ENCODE measurements at regions not wholly inside any gene's neighbourhood (a gene's known extent, or its start where the extent isn't known, plus 50 kb on each side); places are given as distances from the start of the nearest gene placed in this dataset.

- peak; percentile 99 for TF ChIP-seq KLF10 (tag by site-specific recombination; IDR thresholded peaks at IDR 0.05)
- peak; percentile 85 for TF ChIP-seq ZNF501 (tag by site-specific recombination; IDR thresholded peaks at IDR 0.05)
- TF ChIP-seq ZBTB8A (tag by site-specific recombination; IDR thresholded peaks at IDR 0.05), result peak; percentile 89
- TF ChIP-seq ZNF114 (tag by site-specific recombination; IDR thresholded peaks at IDR 0.05), result no peak
- no peak; the same call in 1 of the 2 replicates for TF ChIP-seq TSHZ1 (tag by site-specific recombination; IDR thresholded peaks at IDR 0.05; ENCODE audit: borderline replicate concordance)
- peak; percentile 58; the same call in 1 of the 2 replicates for TF ChIP-seq ZBTB48 (tag by site-specific recombination; IDR thresholded peaks at IDR 0.05)
- no peak for TF ChIP-seq ZNF19 (tag by site-specific recombination; IDR thresholded peaks at IDR 0.05; ENCODE audit: low read depth)
- no peak for TF ChIP-seq ZNF366 (tag by site-specific recombination; conservative IDR thresholded peaks at IDR 0.05)
- no peak for TF ChIP-seq ZNF140 (tag by site-specific recombination; IDR thresholded peaks at IDR 0.05)
- no peak for TF ChIP-seq AEBP2 (tag by site-specific recombination; IDR thresholded peaks at IDR 0.05; ENCODE audit: borderline replicate concordance)
- no peak for TF ChIP-seq ZNF223 (tag by site-specific recombination; IDR thresholded peaks at IDR 0.05)
- no peak for TF ChIP-seq MYNN (tag by site-specific recombination; IDR thresholded peaks at IDR 0.05; ENCODE audit: borderline replicate concordance)
- no peak for TF ChIP-seq ZNF211 (tag by site-specific recombination; IDR thresholded peaks at IDR 0.05; ENCODE audit: low read depth)
- no peak; the same call in 1 of the 2 replicates for TF ChIP-seq ZNF488 (tag by site-specific recombination; IDR thresholded peaks at IDR 0.05)
- no peak for TF ChIP-seq ZNF362 (tag by site-specific recombination; IDR thresholded peaks at IDR 0.05)
- no peak for TF ChIP-seq ZBTB49 (tag by site-specific recombination; IDR thresholded peaks at IDR 0.05; ENCODE audit: low read depth)
- TF ChIP-seq ZNF10 (tag by site-specific recombination; IDR thresholded peaks at IDR 0.05), result no peak
- TF ChIP-seq ZNF248 (tag by site-specific recombination; IDR thresholded peaks at IDR 0.05), result no peak
- TF ChIP-seq ZNF214 (tag by site-specific recombination; IDR thresholded peaks at IDR 0.05; ENCODE audit: borderline replicate concordance), result no peak
- TF ChIP-seq ZNF2 (tag by site-specific recombination; IDR thresholded peaks at IDR 0.05), result peak; percentile 39
- no peak for TF ChIP-seq ZNF707 (tag by site-specific recombination; IDR thresholded peaks at IDR 0.05)
- no peak for TF ChIP-seq ZNF623 (tag by site-specific recombination; IDR thresholded peaks at IDR 0.05)
- no peak; the same call in 1 of the 2 replicates for TF ChIP-seq REPIN1 (tag by site-specific recombination; IDR thresholded peaks at IDR 0.05; ENCODE audit: low read depth)
- TF ChIP-seq ZFHX2 (tag by site-specific recombination; conservative IDR thresholded peaks at IDR 0.05), result peak; percentile 71
- peak; percentile 90 for TF ChIP-seq SP3 (tag by site-specific recombination; IDR thresholded peaks at IDR 0.05)
- 0 out of 2 replicates have a peak, but pooled peaks have one; percentile 23 for TF ChIP-seq BCL11B (tag by site-specific recombination; IDR thresholded peaks at IDR 0.05; ENCODE audit: low read depth)
Measured at GRCh38 chr3:11719406-11720303, 75.9 kb upstream of the VGLL4 start (continued).
